Mammary epithelial cell (primary cell): ENCODE measurements at regions not wholly inside any gene's neighbourhood (a gene's known extent, or its start where the extent isn't known, plus 50 kb on each side); places are given as distances from the start of the nearest gene placed in this dataset.

Experiments used
- EZH2 ChIP-seq: IDR thresholded peaks from 2 replicates; pipeline ENCODE4 v1.6.1; 2012; ENCODE audit warnings: low read length, inconsistent platforms, borderline replicate concordance
- TF ChIP-seq, protein P1 (sequence below), 2 donors: IDR thresholded peaks in 1 of 2; conservative IDR thresholded peaks in 1 of 2; 2 replicates each; pipeline ENCODE4 v1.5.1; 2011 to 2012; ENCODE audit warnings: inconsistent platforms in 2 of 2, low read length in 2 of 2, mild to moderate bottlenecking in 2 of 2, control low read depth in 1 of 2, low read depth in 1 of 2; ENCODE audit not compliant: insufficient read depth in 1 of 2; ENCODE audit errors: extremely low read depth in 1 of 2

DNA sequence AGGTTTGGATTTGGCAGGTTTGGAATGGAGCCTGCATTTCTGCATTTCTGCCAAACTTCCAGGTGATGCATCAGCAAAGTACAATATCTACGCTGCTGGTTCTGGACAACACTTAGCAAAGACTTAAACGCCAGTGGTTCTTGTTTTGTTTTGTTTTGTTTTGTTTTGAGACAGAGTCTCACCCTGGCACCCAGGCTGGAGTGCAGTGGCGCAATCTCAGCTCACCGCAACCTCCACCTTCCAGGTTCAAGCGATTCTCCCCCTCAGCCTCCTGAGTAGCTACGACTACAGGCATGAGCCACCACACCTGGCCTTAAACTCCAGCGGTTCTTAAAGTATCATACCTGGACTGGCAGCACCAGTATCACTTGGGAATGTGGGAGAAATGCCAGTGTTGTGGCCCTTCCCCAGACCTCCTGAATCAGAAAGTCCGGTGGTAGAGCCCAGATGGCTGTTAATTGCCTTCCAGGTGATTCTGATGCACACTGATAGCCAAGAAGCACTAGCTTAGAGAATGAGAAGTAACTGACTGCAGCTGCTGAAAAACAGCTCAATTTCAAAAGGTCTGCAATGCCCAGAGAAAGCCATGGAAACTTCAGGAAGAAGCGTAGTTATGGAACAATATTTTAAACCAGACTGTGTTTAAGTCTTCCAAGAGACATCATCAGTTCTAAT, 114.8 kb upstream of the FOXN3 start:
- TF ChIP-seq, protein P1, sequence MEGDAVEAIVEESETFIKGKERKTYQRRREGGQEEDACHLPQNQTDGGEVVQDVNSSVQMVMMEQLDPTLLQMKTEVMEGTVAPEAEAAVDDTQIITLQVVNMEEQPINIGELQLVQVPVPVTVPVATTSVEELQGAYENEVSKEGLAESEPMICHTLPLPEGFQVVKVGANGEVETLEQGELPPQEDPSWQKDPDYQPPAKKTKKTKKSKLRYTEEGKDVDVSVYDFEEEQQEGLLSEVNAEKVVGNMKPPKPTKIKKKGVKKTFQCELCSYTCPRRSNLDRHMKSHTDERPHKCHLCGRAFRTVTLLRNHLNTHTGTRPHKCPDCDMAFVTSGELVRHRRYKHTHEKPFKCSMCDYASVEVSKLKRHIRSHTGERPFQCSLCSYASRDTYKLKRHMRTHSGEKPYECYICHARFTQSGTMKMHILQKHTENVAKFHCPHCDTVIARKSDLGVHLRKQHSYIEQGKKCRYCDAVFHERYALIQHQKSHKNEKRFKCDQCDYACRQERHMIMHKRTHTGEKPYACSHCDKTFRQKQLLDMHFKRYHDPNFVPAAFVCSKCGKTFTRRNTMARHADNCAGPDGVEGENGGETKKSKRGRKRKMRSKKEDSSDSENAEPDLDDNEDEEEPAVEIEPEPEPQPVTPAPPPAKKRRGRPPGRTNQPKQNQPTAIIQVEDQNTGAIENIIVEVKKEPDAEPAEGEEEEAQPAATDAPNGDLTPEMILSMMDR (conservative IDR thresholded peaks at IDR 0.05 in 1 of 2, IDR thresholded peaks at IDR 0.05 in 1 of 2; ENCODE audit: extremely low read depth in 1 of 2, insufficient read depth in 1 of 2, low read depth in 1 of 2, low read length in 2 of 2) = no peak
- TF ChIP-seq EZH2 = no peak
